PC-3 (cell line): ENCODE measurements at regions not wholly inside any gene's neighbourhood (a gene's known extent, or its start where the extent isn't known, plus 50 kb on each side); places are given as distances from the start of the nearest gene placed in this dataset.

ENCODE experiments used
- ATAC-seq: fragments of 200-7000 bp; cut with Tn5 transposase; 2 replicates; pipeline ENCODE4 v1.9.1; 2020; ENCODE audit warnings: mild to moderate bottlenecking, moderate library complexity
- BruUV-seq: library from RNA; stranded (reverse); fragments of 400-500 nt; replicated peaks from 2 replicates; lab custom pipeline; 2021; lab: Mats Ljungman, UMichigan
- CTCF ChIA-PET: fragments of 300-600 bp; sonication (Branson Sonifier 250); formaldehyde crosslinking; loops from one replicate; lab custom pipeline; 2022; ENCODE audit warnings: antibody characterized with exemption; lab: Charles Lee
- POLR2A ChIA-PET: fragments of 300-600 bp; sonication (Branson Sonifier 250); formaldehyde crosslinking; loops from one replicate; lab custom pipeline; 2022; ENCODE audit warnings: antibody characterized with exemption; ENCODE audit not compliant: unreplicated experiment; lab: Charles Lee
- DNase-seq: peaks from one replicate; pipeline ENCODE4 v3.0.0-alpha.2; 2015
- H2AFZ ChIP-seq: fragments of 300-600 bp; sonication (generic); 2 replicates; pipeline ENCODE4 v1.6.0; 2016; ENCODE audit warnings: antibody characterized with exemption, low read length
- H3F3A ChIP-seq: fragments of 300-600 bp; sonication (generic); one replicate; pipeline ENCODE4 v1.6.0; 2017; ENCODE audit warnings: antibody characterized with exemption, low read length, control low read depth, mild to moderate bottlenecking; ENCODE audit not compliant: unreplicated experiment
- H3K27ac ChIP-seq: fragments of 300-600 bp; sonication (generic); 2 replicates; pipeline ENCODE4 v1.5.1; 2016; ENCODE audit warnings: mild to moderate bottlenecking, low read length
- H3K27me3 ChIP-seq: fragments of 300-600 bp; sonication (generic); 2 replicates; pipeline ENCODE4 v1.6.1; 2016; ENCODE audit warnings: low read length, mixed read lengths
- H3K36me3 ChIP-seq: fragments of 300-600 bp; sonication (generic); 2 replicates; pipeline ENCODE4 v1.6.1; 2016; ENCODE audit warnings: low read depth, mixed run types, low read length, mixed read lengths
- H3K4me1 ChIP-seq: fragments of 300-600 bp; sonication (generic); 2 replicates; pipeline ENCODE4 v1.5.1; 2016; ENCODE audit warnings: low read length; ENCODE audit not compliant: insufficient read depth
- H3K4me2 ChIP-seq: fragments of 300-600 bp; sonication (generic); 2 replicates; pipeline ENCODE4 v1.6.0; 2016; ENCODE audit warnings: low read length
- H3K4me3 ChIP-seq: fragments of 300-600 bp; sonication (generic); 2 replicates; pipeline ENCODE4 v1.5.1; 2016; ENCODE audit warnings: mild to moderate bottlenecking, low read length, mixed read lengths
- H3K79me2 ChIP-seq: fragments of 300-600 bp; sonication (generic); 2 replicates; pipeline ENCODE4 v1.6.1; 2017; ENCODE audit warnings: low read length, mixed read lengths
- H3K9ac ChIP-seq: fragments of 300-600 bp; sonication (generic); 2 replicates; pipeline ENCODE4 v1.6.0; 2016; ENCODE audit warnings: mild to moderate bottlenecking, low read length
- H3K9me2 ChIP-seq: fragments of 300-600 bp; sonication (generic); replicated peaks from 2 replicates; pipeline ENCODE4 v1.6.1; 2016; ENCODE audit warnings: mixed run types, low read length, mixed read lengths
- H3K9me3 ChIP-seq: fragments of 300-600 bp; sonication (generic); 2 replicates; pipeline ENCODE4 v1.6.1; 2016; ENCODE audit warnings: low read length, mixed read lengths
- H4K20me1 ChIP-seq: fragments of 300-600 bp; sonication (generic); 2 replicates; pipeline ENCODE4 v1.6.1; 2016; ENCODE audit warnings: low read length, mixed read lengths
- EZH2 ChIP-seq: fragments of 300-600 bp; sonication (generic); IDR thresholded peaks from one replicate; pipeline ENCODE4 v1.6.1; 2017; ENCODE audit warnings: antibody characterized with exemption, mild to moderate bottlenecking, low read length; ENCODE audit not compliant: unreplicated experiment
- EZH2phosphoT487 ChIP-seq: fragments of 300-600 bp; sonication (generic); IDR thresholded peaks from 2 replicates; pipeline ENCODE4 v1.6.1; 2018; ENCODE audit warnings: mild to moderate bottlenecking, antibody characterized with exemption, low read length, borderline replicate concordance
- intact Hi-C: fragments of 100-400 bp; cut with micrococcal nuclease; formaldehyde crosslinking; loops from 2 replicates; pipeline ENCODE4 v1.9.0; 2023
- TF ChIP-seq, protein P1 (sequence below): fragments of 300-600 bp; sonication (generic); conservative IDR thresholded peaks from 2 replicates; pipeline ENCODE4 v1.5.1; 2017; ENCODE audit warnings: antibody characterized with exemption, low read depth, mild to moderate bottlenecking, low read length

GRCh38 chr13:53254500-53254899 lies 225.9 kb downstream of the OLFM4 start:
- DNase-seq = no peak
- Histone ChIP-seq H3K4me2 (no peak overlapping the region), H3K9me2 (no peaks in the 10 kb centered on the region), H3K9me3 (no peaks in the 10 kb centered on the region), H3K4me1 (no peaks in the 10 kb centered on the region), H3K4me3 (no peak overlapping the region), H4K20me1 (no peaks in the 10 kb centered on the region), H3F3A (no peaks in the 10 kb centered on the region), H2AFZ (no peak overlapping the region), H3K27ac (no peak overlapping the region), H3K79me2 (no peaks in the 10 kb centered on the region), H3K27me3 (no peaks in the 10 kb centered on the region), H3K9ac (no peak overlapping the region), H3K36me3 (no peaks in the 10 kb centered on the region; the same call in 1 of the 2 replicates)
- ChIA-PET CTCF (no interaction called here), POLR2A (interaction anchor here (0.7 kb wide), 1 partner anchor 10 kb away, joined by 8 read pairs; no protein-coding TSS in a partner anchor)
- TF ChIP-seq EZH2 = no peak
- no TSS peak for BruUV-seq
- intact Hi-C loops = no loop called here
- ATAC-seq = no peak

DNA sequence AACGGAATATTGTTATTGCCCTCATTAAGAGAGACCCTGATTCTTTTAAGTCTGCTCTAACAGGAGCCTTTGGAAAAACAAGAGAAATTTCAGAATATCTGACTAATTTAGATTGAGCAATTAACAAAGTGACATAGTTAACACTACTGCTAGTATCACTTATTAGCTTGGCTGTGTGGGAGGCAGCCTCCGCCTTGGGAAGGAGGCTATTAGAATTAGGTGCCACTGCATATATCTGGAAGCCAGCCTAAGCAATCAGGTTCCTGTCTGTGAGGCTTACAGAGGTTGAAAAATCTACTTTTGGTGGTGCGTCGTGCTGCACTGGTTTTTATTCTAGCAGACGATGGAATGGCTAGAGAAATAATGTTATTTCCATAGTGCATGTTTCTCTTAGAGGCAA lies 227.2 kb downstream of the OLFM4 start:
- ATAC-seq = no peak
- no TSS peak for BruUV-seq

DNA sequence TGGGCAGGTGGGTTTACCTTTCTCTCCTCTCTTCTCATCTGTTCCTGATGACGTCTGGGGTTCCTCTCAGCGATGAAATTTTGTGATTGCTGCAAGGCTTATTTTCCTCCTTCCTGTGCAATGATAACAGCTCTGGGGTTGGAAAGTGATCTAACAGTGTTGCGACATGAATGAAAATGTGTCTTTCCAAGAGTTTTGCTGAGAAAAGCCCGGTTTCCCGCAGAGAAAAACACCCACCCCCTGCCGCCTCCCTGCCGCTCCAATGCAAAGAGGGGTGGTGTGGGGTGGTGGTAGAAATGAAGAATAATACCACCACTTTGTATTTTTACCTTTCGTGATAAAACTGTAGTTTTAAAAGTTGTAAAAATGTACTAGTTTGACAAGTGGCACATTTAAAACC lies 232.0 kb downstream of the OLFM4 start:
- Histone ChIP-seq H3F3A (no peaks in the 10 kb centered on the region), H3K27ac (no peak overlapping the region), H3K79me2 (no peaks in the 10 kb centered on the region), H4K20me1 (no peaks in the 10 kb centered on the region), H3K9me2 (no peaks in the 10 kb centered on the region), H3K4me1 (no peaks in the 10 kb centered on the region), H3K27me3 (no peaks in the 10 kb centered on the region), H3K9ac (no peak overlapping the region), H3K9me3 (no peaks in the 10 kb centered on the region), H3K36me3 (no peaks in the 10 kb centered on the region), H3K4me2 (no peak overlapping the region), H2AFZ (no peak overlapping the region), H3K4me3 (no peak overlapping the region)
- intact Hi-C loops = no loop called here
- CTCF ChIA-PET = no interaction called here
- TF ChIP-seq EZH2phosphoT487 = no peak
- TF ChIP-seq, protein P1, sequence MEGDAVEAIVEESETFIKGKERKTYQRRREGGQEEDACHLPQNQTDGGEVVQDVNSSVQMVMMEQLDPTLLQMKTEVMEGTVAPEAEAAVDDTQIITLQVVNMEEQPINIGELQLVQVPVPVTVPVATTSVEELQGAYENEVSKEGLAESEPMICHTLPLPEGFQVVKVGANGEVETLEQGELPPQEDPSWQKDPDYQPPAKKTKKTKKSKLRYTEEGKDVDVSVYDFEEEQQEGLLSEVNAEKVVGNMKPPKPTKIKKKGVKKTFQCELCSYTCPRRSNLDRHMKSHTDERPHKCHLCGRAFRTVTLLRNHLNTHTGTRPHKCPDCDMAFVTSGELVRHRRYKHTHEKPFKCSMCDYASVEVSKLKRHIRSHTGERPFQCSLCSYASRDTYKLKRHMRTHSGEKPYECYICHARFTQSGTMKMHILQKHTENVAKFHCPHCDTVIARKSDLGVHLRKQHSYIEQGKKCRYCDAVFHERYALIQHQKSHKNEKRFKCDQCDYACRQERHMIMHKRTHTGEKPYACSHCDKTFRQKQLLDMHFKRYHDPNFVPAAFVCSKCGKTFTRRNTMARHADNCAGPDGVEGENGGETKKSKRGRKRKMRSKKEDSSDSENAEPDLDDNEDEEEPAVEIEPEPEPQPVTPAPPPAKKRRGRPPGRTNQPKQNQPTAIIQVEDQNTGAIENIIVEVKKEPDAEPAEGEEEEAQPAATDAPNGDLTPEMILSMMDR = no peak
- no peak for TF ChIP-seq EZH2
- POLR2A ChIA-PET = no interaction called here
- ATAC-seq = no peak
- DNase-seq = no peak
- no TSS peak for BruUV-seq

More for the DNA sequence above, 227.2 kb downstream of the OLFM4 start:
- Histone ChIP-seq H3K9ac (no peak overlapping the region), H3K27me3 (no peaks in the 10 kb centered on the region), H3K4me1 (no peaks in the 10 kb centered on the region), H3K9me3 (no peaks in the 10 kb centered on the region), H3K4me2 (no peak overlapping the region), H3K9me2 (no peaks in the 10 kb centered on the region), H3K36me3 (no peaks in the 10 kb centered on the region), H3F3A (no peaks in the 10 kb centered on the region), H3K79me2 (no peaks in the 10 kb centered on the region), H4K20me1 (no peaks in the 10 kb centered on the region), H3K27ac (no peak overlapping the region), H3K4me3 (no peak overlapping the region), H2AFZ (no peak overlapping the region)
- intact Hi-C loops = no loop called here
- POLR2A ChIA-PET = no interaction called here
- TF ChIP-seq EZH2phosphoT487 (no peak), EZH2 (no peak)
- TF ChIP-seq, protein P1 = no peak
- DNase-seq = no peak
- CTCF ChIA-PET = no interaction called here
